WERI-Rb-1 (cell line): ENCODE measurements at regions not wholly inside any gene's neighbourhood (a gene's known extent, or its start where the extent isn't known, plus 50 kb on each side); places are given as distances from the start of the nearest gene placed in this dataset.

Experiments
- DNase-seq: peaks from one replicate; pipeline ENCODE4 v3.0.0-alpha.2; 2020
- H3K27ac ChIP-seq: fragments of 250-450 bp; sonication (Bioruptor Pico); 2 replicates; pipeline ENCODE4 v1.5.1; 2020; ENCODE audit warnings: mild to moderate bottlenecking, moderate library complexity
- H3K27me3 ChIP-seq: fragments of 250-450 bp; sonication (Bioruptor Pico); 2 replicates; pipeline ENCODE4 v1.5.1; 2021; ENCODE audit warnings: mild to moderate bottlenecking, low read depth, moderate library complexity; ENCODE audit not compliant: insufficient read depth, severe bottlenecking
- H3K36me3 ChIP-seq: fragments of 250-450 bp; sonication (Bioruptor Pico); 2 replicates; pipeline ENCODE4 v1.5.1; 2020; ENCODE audit warnings: mild to moderate bottlenecking, moderate library complexity
- H3K4me3 ChIP-seq: 2 replicates; pipeline ENCODE4 v1.5.1; 2011; ENCODE audit warnings: low read depth, mild to moderate bottlenecking, control low read depth, low read length
- H3K9me3 ChIP-seq: fragments of 250-450 bp; sonication (Bioruptor Pico); 2 replicates; pipeline ENCODE4 v1.5.1; 2021; ENCODE audit warnings: mild to moderate bottlenecking, moderate library complexity; ENCODE audit not compliant: severe bottlenecking
- CTCF ChIP-seq: IDR thresholded peaks from 2 replicates; pipeline ENCODE4 v1.5.1; 2011; ENCODE audit warnings: low read depth, mild to moderate bottlenecking, control low read depth, inconsistent platforms, low read length

- no peaks in the 10 kb centered on the region for H3K36me3 ChIP-seq
- no peak for TF ChIP-seq CTCF
Measured at GRCh38 chr5:141735823-141736222, 53.8 kb upstream of the ARAP3 start.

GRCh38 chr5:141734501-141735229 lies 52.6 kb upstream of the ARAP3 start:
- no peak overlapping the region for H3K4me3 ChIP-seq
- no peak for TF ChIP-seq CTCF
- no peaks in the 10 kb centered on the region for H3K27me3 ChIP-seq
- H3K36me3 ChIP-seq: no peaks in the 10 kb centered on the region
- H3K9me3 ChIP-seq: no peaks in the 10 kb centered on the region
- peak; percentile 32 for DNase-seq
- H3K27ac ChIP-seq: no peak overlapping the region

More at GRCh38 chr5:141735823-141736222, 53.8 kb upstream of the ARAP3 start:
- Histone ChIP-seq H3K27me3 (no peaks in the 10 kb centered on the region), H3K27ac (no peak overlapping the region), H3K4me3 (no peak overlapping the region), H3K9me3 (no peaks in the 10 kb centered on the region)
- no peak for DNase-seq

GRCh38 chr5:141733198-141733597 lies 51.2 kb upstream of the ARAP3 start:
- no peak overlapping the region for H3K4me3 ChIP-seq
- H3K27me3 ChIP-seq: no peaks in the 10 kb centered on the region
- H3K9me3 ChIP-seq: no peaks in the 10 kb centered on the region
- TF ChIP-seq CTCF: no peak
- H3K36me3 ChIP-seq: no peaks in the 10 kb centered on the region
- H3K27ac ChIP-seq: no peak overlapping the region
- DNase-seq: no peak

GRCh38 chr5:141732417-141732816 lies 50.4 kb upstream of the ARAP3 start:
- H3K36me3 ChIP-seq: no peaks in the 10 kb centered on the region
- no peak for TF ChIP-seq CTCF
- no peaks in the 10 kb centered on the region for H3K27me3 ChIP-seq
- no peaks in the 10 kb centered on the region for H3K9me3 ChIP-seq
- H3K27ac ChIP-seq: no peak overlapping the region
- DNase-seq: no peak
- no peak overlapping the region for H3K4me3 ChIP-seq
